H1 (cell line): ENCODE measurements at regions not wholly inside any gene's neighbourhood (a gene's known extent, or its start where the extent isn't known, plus 50 kb on each side); places are given as distances from the start of the nearest gene placed in this dataset.

Experiments used
- CTCF ChIA-PET: fragments of 300-600 bp; sonication (Branson Sonifier 250); formaldehyde crosslinking; loops from one replicate; lab custom pipeline; 2021; ENCODE audit not compliant: partially characterized antibody; lab: Charles Lee
- POLR2A ChIA-PET: fragments of 300-600 bp; sonication (Branson Sonifier 250); formaldehyde crosslinking; loops from one replicate; lab custom pipeline; 2021; ENCODE audit warnings: inconsistent platforms; ENCODE audit not compliant: partially characterized antibody; lab: Charles Lee
- DNase-seq, 2 experiments: peaks; one replicate each; pipeline versions ENCODE4 v3.0.0 to v3.0.0-alpha.2; 2010 to 2022; ENCODE audit warnings: low spot score in 2 of 2, low read depth in 1 of 2, mixed read lengths in 1 of 2
- FAIRE-seq: peaks from 2 replicates; lab custom pipeline; 2011; peaks lifted over from hg19 to GRCh38; lab: Jason Lieb, UNC
- H2AFZ ChIP-seq: 2 replicates; pipeline ENCODE4 v1.8.1; 2012; ENCODE audit warnings: low read length, inconsistent platforms
- H2AK5ac ChIP-seq: 2 replicates; pipeline ENCODE4 v1.6.1; 2013; ENCODE audit warnings: low read depth, low read length
- H2BK120ac ChIP-seq: replicated peaks from 2 replicates; pipeline ENCODE3; 2013; ENCODE audit warnings: low read depth, low read length, inconsistent platforms
- H2BK12ac ChIP-seq: 2 replicates; pipeline ENCODE4 v1.6.1; 2013; ENCODE audit warnings: low read depth, low read length
- H2BK15ac ChIP-seq: 2 replicates; pipeline ENCODE4 v1.6.1; 2013; ENCODE audit warnings: low read length
- H2BK20ac ChIP-seq: 2 replicates; pipeline ENCODE4 v1.6.1; 2013; ENCODE audit warnings: low read length
- H2BK5ac ChIP-seq: 2 replicates; pipeline ENCODE4 v1.6.1; 2013; ENCODE audit warnings: low read depth, low read length
- H3K14ac ChIP-seq: 2 replicates; pipeline ENCODE4 v1.6.1; 2013; ENCODE audit warnings: inconsistent platforms; ENCODE audit not compliant: insufficient read length
- H3K18ac ChIP-seq: 2 replicates; pipeline ENCODE4 v1.6.1; 2013; ENCODE audit warnings: low read length; ENCODE audit errors: extremely low read depth
- H3K23ac ChIP-seq: 2 replicates; pipeline ENCODE4 v1.6.1; 2013; ENCODE audit warnings: inconsistent platforms; ENCODE audit not compliant: insufficient read length
- H3K23me2 ChIP-seq: 2 replicates; pipeline ENCODE4 v1.6.1; 2013; ENCODE audit warnings: low read depth, low read length
- H3K27ac ChIP-seq: 2 replicates; pipeline ENCODE4 v1.6.1; 2011; ENCODE audit warnings: low read depth, low read length, inconsistent platforms
- H3K27me3 ChIP-seq, 4 experiments: replicated peaks in 1 of 4; 1 replicate in 1 of 4; 2 replicates in 3 of 4; pipeline versions ENCODE4 v1.6.1 to v1.8.1; 2011 to 2013; ENCODE audit warnings: low read length in 3 of 4, mild to moderate bottlenecking in 3 of 4, inconsistent platforms in 2 of 4, mixed read lengths in 2 of 4, moderate library complexity in 1 of 4; ENCODE audit not compliant: control insufficient read depth in 3 of 4, insufficient read depth in 3 of 4; ENCODE audit errors: extremely low read depth in 1 of 4
- H3K36me3 ChIP-seq, 4 experiments: 2 replicates each; pipeline versions ENCODE4 v1.6.1 to v1.8.1; 2011 to 2013; ENCODE audit warnings: mild to moderate bottlenecking in 4 of 4, low read length in 3 of 4, moderate library complexity in 2 of 4, control low read depth in 1 of 4, inconsistent platforms in 1 of 4; ENCODE audit not compliant: insufficient read depth in 4 of 4, control insufficient read depth in 2 of 4
- H3K4ac ChIP-seq: replicated peaks from 2 replicates; pipeline ENCODE3; 2013; ENCODE audit warnings: low read length, low read depth, mixed read lengths, inconsistent platforms; ENCODE audit not compliant: insufficient read length
- H3K4me1 ChIP-seq, 4 experiments: replicated peaks in 1 of 4; 1 replicate in 1 of 4; 2 replicates in 3 of 4; pipeline versions ENCODE4 v1.6.1 to v1.8.1; 2011 to 2013; ENCODE audit warnings: low read length in 3 of 4, inconsistent platforms in 2 of 4, mixed read lengths in 1 of 4; ENCODE audit not compliant: insufficient read depth in 4 of 4, control insufficient read depth in 3 of 4
- H3K4me2 ChIP-seq, 2 experiments: 2 replicates each; pipeline versions ENCODE4 v1.6.1 to v1.8.1; 2011 to 2013; ENCODE audit warnings: low read depth in 2 of 2, low read length in 2 of 2, control low read depth in 1 of 2, inconsistent platforms in 1 of 2, mild to moderate bottlenecking in 1 of 2; ENCODE audit not compliant: insufficient read depth in 1 of 2
- H3K4me3 ChIP-seq, 4 experiments: fragments of 200-600, 300-600 bp in 1 of 4; sonication (generic), shearing (Covaris generic), sonication (Bioruptor Twin) in 1 of 4; 2 replicates each; pipeline versions ENCODE4 v1.5.1 to v1.8.1; 2011 to 2016; ENCODE audit warnings: low read length in 4 of 4, low read depth in 3 of 4, control low read depth in 2 of 4, inconsistent platforms in 2 of 4, mild to moderate bottlenecking in 2 of 4, mixed read lengths in 1 of 4, moderate library complexity in 1 of 4; ENCODE audit not compliant: insufficient read depth in 2 of 4; ENCODE audit errors: extremely low read depth in 1 of 4
- H3K56ac ChIP-seq: replicated peaks from 2 replicates; pipeline ENCODE3; 2013; ENCODE audit warnings: low read depth, mild to moderate bottlenecking, mixed read lengths, low read length, inconsistent platforms; ENCODE audit not compliant: insufficient read length
- H3K79me1 ChIP-seq: 2 replicates; pipeline ENCODE4 v1.6.1; 2013; ENCODE audit warnings: low read depth, low read length, control low read depth
- H3K79me2 ChIP-seq, 2 experiments: 2 replicates each; pipeline versions ENCODE4 v1.6.1 to v1.8.1; 2012 to 2013; ENCODE audit warnings: low read length in 2 of 2, mild to moderate bottlenecking in 2 of 2, inconsistent platforms in 1 of 2; ENCODE audit not compliant: insufficient read depth in 2 of 2, control insufficient read depth in 1 of 2
- H3K9ac ChIP-seq, 4 experiments: replicated peaks in 1 of 4; 1 replicate in 1 of 4; 2 replicates in 3 of 4; pipeline versions ENCODE4 v1.6.1 to v1.8.1; 2011 to 2013; ENCODE audit warnings: low read depth in 3 of 4, low read length in 3 of 4, control low read depth in 2 of 4, mild to moderate bottlenecking in 2 of 4, moderate library complexity in 2 of 4, inconsistent platforms in 1 of 4; ENCODE audit errors: extremely low read depth in 1 of 4
- H3K9me3 ChIP-seq, 2 experiments: 2 replicates each; pipeline versions ENCODE4 v1.6.1 to v1.8.1; 2012 to 2013; ENCODE audit warnings: mild to moderate bottlenecking in 2 of 2, moderate library complexity in 2 of 2, control low read depth in 1 of 2, inconsistent platforms in 1 of 2, low read depth in 1 of 2, low read length in 1 of 2, mixed read lengths in 1 of 2; ENCODE audit not compliant: insufficient read depth in 2 of 2
- H4K20me1 ChIP-seq, 2 experiments: replicated peaks in 1 of 2; 2 replicates each; pipeline versions ENCODE3 to v1.8.1; 2011 to 2013; ENCODE audit warnings: inconsistent platforms in 2 of 2, low read length in 2 of 2, mild to moderate bottlenecking in 1 of 2; ENCODE audit not compliant: insufficient read depth in 2 of 2, control insufficient read depth in 1 of 2
- H4K5ac ChIP-seq: 2 replicates; pipeline ENCODE4 v1.6.1; 2013; ENCODE audit warnings: low read length, low read depth, mixed read lengths, inconsistent platforms; ENCODE audit not compliant: insufficient read length
- H4K8ac ChIP-seq: 2 replicates; pipeline ENCODE4 v1.8.0; 2013; ENCODE audit warnings: mild to moderate bottlenecking, moderate library complexity, low read length, inconsistent platforms; ENCODE audit not compliant: insufficient read depth; ENCODE audit errors: extremely low read depth
- H4K91ac ChIP-seq: replicated peaks from 2 replicates; pipeline ENCODE3; 2013; ENCODE audit warnings: low read length, mixed read lengths, inconsistent platforms; ENCODE audit not compliant: insufficient read length
- CEBPB ChIP-seq: IDR thresholded peaks from 2 replicates; pipeline ENCODE4 v1.6.1; 2012; ENCODE audit warnings: low read depth, low read length
- TF ChIP-seq, protein P1 (sequence below): fragments of 300-600 bp; sonication (generic); IDR thresholded peaks from 2 replicates; pipeline ENCODE4 v1.7.1; 2012; ENCODE audit warnings: low read length, moderate library complexity, mild to moderate bottlenecking, inconsistent platforms; ENCODE audit not compliant: insufficient replicate concordance

DNA sequence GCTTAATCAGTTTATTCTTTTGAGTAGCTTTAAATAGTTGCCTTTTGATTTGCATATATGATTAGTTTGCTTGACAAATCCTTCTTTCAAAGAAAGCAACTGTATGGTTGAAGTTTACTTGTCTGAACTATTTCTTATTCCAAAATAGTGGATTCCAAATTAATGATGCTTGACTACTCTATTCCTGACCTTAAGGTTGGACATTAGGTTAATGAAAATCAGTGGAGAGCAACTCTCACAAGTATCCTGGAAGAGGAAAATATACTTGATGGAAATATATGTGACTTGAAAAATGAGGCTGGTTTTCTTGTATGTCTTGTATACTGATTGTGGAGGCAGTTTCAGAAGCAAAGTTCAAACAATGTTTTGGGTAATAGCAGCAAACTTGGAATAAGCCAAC is 369.2 kb upstream of the PODXL start:
- Histone ChIP-seq H3K79me1 (no peaks in the 10 kb centered on the region), H2AFZ (no peak overlapping the region), H4K8ac (no peak overlapping the region), H3K4me3 (no peak overlapping the region), H3K4ac (no peak overlapping the region), H3K56ac (no peak overlapping the region), H4K20me1 (peaks cover 0 to 2% of the 10 kb centered on the region in 2 experiments), H3K4me1 (no peaks in the 10 kb centered on the region), H3K27ac (no peak overlapping the region), H3K79me2 (no peaks in the 10 kb centered on the region), H2BK5ac (no peak overlapping the region), H3K9me3 (no peaks in the 10 kb centered on the region), H2BK12ac (no peak overlapping the region), H4K5ac (no peak overlapping the region), H2BK20ac (no peak overlapping the region), H2BK15ac (no peak overlapping the region), H4K91ac (no peak overlapping the region), H3K36me3 (no peaks in the 10 kb centered on the region), H3K14ac (no peak overlapping the region), H3K27me3 (no peaks in the 10 kb centered on the region), H3K23me2 (no peaks in the 10 kb centered on the region), H3K4me2 (no peak overlapping the region), H2BK120ac (no peak overlapping the region), H3K18ac (no peak overlapping the region), H2AK5ac (no peak overlapping the region), H3K9ac (no peak overlapping the region), H3K23ac (no peak overlapping the region)
- DNase-seq (no peak), FAIRE-seq (no peak)
- CTCF ChIA-PET: interaction anchor here (1.4 kb wide), 1 partner anchor 67 kb away, joined by 4 read pairs; no protein-coding TSS in a partner anchor
- POLR2A ChIA-PET: no interaction called here
- TF ChIP-seq CEBPB: no peak
- TF ChIP-seq, protein P1, sequence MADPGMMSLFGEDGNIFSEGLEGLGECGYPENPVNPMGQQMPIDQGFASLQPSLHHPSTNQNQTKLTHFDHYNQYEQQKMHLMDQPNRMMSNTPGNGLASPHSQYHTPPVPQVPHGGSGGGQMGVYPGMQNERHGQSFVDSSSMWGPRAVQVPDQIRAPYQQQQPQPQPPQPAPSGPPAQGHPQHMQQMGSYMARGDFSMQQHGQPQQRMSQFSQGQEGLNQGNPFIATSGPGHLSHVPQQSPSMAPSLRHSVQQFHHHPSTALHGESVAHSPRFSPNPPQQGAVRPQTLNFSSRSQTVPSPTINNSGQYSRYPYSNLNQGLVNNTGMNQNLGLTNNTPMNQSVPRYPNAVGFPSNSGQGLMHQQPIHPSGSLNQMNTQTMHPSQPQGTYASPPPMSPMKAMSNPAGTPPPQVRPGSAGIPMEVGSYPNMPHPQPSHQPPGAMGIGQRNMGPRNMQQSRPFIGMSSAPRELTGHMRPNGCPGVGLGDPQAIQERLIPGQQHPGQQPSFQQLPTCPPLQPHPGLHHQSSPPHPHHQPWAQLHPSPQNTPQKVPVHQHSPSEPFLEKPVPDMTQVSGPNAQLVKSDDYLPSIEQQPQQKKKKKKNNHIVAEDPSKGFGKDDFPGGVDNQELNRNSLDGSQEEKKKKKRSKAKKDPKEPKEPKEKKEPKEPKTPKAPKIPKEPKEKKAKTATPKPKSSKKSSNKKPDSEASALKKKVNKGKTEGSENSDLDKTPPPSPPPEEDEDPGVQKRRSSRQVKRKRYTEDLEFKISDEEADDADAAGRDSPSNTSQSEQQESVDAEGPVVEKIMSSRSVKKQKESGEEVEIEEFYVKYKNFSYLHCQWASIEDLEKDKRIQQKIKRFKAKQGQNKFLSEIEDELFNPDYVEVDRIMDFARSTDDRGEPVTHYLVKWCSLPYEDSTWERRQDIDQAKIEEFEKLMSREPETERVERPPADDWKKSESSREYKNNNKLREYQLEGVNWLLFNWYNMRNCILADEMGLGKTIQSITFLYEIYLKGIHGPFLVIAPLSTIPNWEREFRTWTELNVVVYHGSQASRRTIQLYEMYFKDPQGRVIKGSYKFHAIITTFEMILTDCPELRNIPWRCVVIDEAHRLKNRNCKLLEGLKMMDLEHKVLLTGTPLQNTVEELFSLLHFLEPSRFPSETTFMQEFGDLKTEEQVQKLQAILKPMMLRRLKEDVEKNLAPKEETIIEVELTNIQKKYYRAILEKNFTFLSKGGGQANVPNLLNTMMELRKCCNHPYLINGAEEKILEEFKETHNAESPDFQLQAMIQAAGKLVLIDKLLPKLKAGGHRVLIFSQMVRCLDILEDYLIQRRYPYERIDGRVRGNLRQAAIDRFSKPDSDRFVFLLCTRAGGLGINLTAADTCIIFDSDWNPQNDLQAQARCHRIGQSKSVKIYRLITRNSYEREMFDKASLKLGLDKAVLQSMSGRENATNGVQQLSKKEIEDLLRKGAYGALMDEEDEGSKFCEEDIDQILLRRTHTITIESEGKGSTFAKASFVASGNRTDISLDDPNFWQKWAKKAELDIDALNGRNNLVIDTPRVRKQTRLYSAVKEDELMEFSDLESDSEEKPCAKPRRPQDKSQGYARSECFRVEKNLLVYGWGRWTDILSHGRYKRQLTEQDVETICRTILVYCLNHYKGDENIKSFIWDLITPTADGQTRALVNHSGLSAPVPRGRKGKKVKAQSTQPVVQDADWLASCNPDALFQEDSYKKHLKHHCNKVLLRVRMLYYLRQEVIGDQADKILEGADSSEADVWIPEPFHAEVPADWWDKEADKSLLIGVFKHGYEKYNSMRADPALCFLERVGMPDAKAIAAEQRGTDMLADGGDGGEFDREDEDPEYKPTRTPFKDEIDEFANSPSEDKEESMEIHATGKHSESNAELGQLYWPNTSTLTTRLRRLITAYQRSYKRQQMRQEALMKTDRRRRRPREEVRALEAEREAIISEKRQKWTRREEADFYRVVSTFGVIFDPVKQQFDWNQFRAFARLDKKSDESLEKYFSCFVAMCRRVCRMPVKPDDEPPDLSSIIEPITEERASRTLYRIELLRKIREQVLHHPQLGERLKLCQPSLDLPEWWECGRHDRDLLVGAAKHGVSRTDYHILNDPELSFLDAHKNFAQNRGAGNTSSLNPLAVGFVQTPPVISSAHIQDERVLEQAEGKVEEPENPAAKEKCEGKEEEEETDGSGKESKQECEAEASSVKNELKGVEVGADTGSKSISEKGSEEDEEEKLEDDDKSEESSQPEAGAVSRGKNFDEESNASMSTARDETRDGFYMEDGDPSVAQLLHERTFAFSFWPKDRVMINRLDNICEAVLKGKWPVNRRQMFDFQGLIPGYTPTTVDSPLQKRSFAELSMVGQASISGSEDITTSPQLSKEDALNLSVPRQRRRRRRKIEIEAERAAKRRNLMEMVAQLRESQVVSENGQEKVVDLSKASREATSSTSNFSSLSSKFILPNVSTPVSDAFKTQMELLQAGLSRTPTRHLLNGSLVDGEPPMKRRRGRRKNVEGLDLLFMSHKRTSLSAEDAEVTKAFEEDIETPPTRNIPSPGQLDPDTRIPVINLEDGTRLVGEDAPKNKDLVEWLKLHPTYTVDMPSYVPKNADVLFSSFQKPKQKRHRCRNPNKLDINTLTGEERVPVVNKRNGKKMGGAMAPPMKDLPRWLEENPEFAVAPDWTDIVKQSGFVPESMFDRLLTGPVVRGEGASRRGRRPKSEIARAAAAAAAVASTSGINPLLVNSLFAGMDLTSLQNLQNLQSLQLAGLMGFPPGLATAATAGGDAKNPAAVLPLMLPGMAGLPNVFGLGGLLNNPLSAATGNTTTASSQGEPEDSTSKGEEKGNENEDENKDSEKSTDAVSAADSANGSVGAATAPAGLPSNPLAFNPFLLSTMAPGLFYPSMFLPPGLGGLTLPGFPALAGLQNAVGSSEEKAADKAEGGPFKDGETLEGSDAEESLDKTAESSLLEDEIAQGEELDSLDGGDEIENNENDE: no peak
